ES-I3 (cell line): ENCODE measurements at regions not wholly inside any gene's neighbourhood (a gene's known extent, or its start where the extent isn't known, plus 50 kb on each side); places are given as distances from the start of the nearest gene placed in this dataset.
A peak's percentile ranks its signal among the peaks of the same experiment; 100 is the strongest.

Experiments used
- H3K36me3 ChIP-seq: 2 replicates; pipeline ENCODE4 v1.6.1; 2013; ENCODE audit warnings: mild to moderate bottlenecking, low read length, control low read depth, moderate library complexity; ENCODE audit not compliant: insufficient read depth
- H3K4me1 ChIP-seq: 2 replicates; pipeline ENCODE4 v1.6.1; 2013; ENCODE audit warnings: mild to moderate bottlenecking, control low read depth, low read length; ENCODE audit not compliant: insufficient read depth
- H3K9ac ChIP-seq: 2 replicates; pipeline ENCODE4 v1.6.1; 2013; ENCODE audit warnings: low read depth, mild to moderate bottlenecking, low read length, moderate library complexity
- H3K9me3 ChIP-seq: 2 replicates; pipeline ENCODE4 v1.6.1; 2013; ENCODE audit warnings: mild to moderate bottlenecking, low read length, moderate library complexity; ENCODE audit not compliant: control insufficient read depth, insufficient read depth

GRCh38 chr6:22825210-22825609, 255.8 kb downstream of the HDGFL1 start:
- no peaks in the 10 kb centered on the region for H3K36me3 ChIP-seq
- H3K4me1 ChIP-seq: peaks cover 16% of the 10 kb centered on the region; the same call in 1 of the 2 replicates
- H3K9ac ChIP-seq: no peak overlapping the region
- H3K9me3 ChIP-seq: no peaks in the 10 kb centered on the region

GRCh38 chr6:22826961-22827360, 257.6 kb downstream of the HDGFL1 start:
- peaks cover 16% of the 10 kb centered on the region; the same call in 1 of the 2 replicates for H3K4me1 ChIP-seq
- no peaks in the 10 kb centered on the region; the same call in 1 of the 2 replicates for H3K9me3 ChIP-seq
- H3K9ac ChIP-seq: no peak overlapping the region
- no peaks in the 10 kb centered on the region for H3K36me3 ChIP-seq

GRCh38 chr6:22827760-22828159, 258.4 kb downstream of the HDGFL1 start:
- H3K9ac ChIP-seq: no peak overlapping the region
- no peaks in the 10 kb centered on the region for H3K36me3 ChIP-seq
- H3K9me3 ChIP-seq: no peaks in the 10 kb centered on the region; the same call in 1 of the 2 replicates
- peaks cover 16% of the 10 kb centered on the region; the same call in 1 of the 2 replicates for H3K4me1 ChIP-seq

- Histone ChIP-seq H3K9me3 (no peaks in the 10 kb centered on the region; the same call in 1 of the 2 replicates), H3K9ac (peak overlapping the region; percentile 29; the same call in 1 of the 2 replicates), H3K36me3 (no peaks in the 10 kb centered on the region), H3K4me1 (peaks cover 16% of the 10 kb centered on the region; the same call in 1 of the 2 replicates)
Observed at GRCh38 chr6:22828179-22829062, 259.1 kb downstream of the HDGFL1 start.

GRCh38 chr6:22829070-22829469, 259.7 kb downstream of the HDGFL1 start:
- Histone ChIP-seq H3K36me3 (no peaks in the 10 kb centered on the region), H3K9me3 (no peaks in the 10 kb centered on the region; the same call in 1 of the 2 replicates), H3K4me1 (peaks cover 16% of the 10 kb centered on the region; the same call in 1 of the 2 replicates), H3K9ac (no peak overlapping the region)

- Histone ChIP-seq H3K4me1 (peaks cover 16% of the 10 kb centered on the region; the same call in 1 of the 2 replicates), H3K9ac (no peak overlapping the region), H3K9me3 (no peaks in the 10 kb centered on the region; the same call in 1 of the 2 replicates), H3K36me3 (no peaks in the 10 kb centered on the region)
Observed at GRCh38 chr6:22830463-22830862, 261.1 kb downstream of the HDGFL1 start.

- H3K4me1 ChIP-seq: 0 out of 2 replicates have a peak, but pooled peaks cover 2% of the 10 kb centered on the region
- H3K9ac ChIP-seq: no peak overlapping the region
- H3K9me3 ChIP-seq: peaks cover 4% of the 10 kb centered on the region
- no peaks in the 10 kb centered on the region for H3K36me3 ChIP-seq
Observed at GRCh38 chr6:22833191-22833590, 263.8 kb downstream of the HDGFL1 start.

GRCh38 chr6:22838345-22838744, 269.0 kb downstream of the HDGFL1 start:
- Histone ChIP-seq H3K4me1 (no peaks in the 10 kb centered on the region), H3K36me3 (no peaks in the 10 kb centered on the region), H3K9me3 (peaks cover 32% of the 10 kb centered on the region), H3K9ac (no peak overlapping the region)

GRCh38 chr6:22845467-22845866, 276.1 kb downstream of the HDGFL1 start:
- Histone ChIP-seq H3K9ac (no peak overlapping the region; the same call in 1 of the 2 replicates), H3K9me3 (peaks cover 22% of the 10 kb centered on the region), H3K4me1 (no peaks in the 10 kb centered on the region), H3K36me3 (peaks cover 2% of the 10 kb centered on the region; the same call in 1 of the 2 replicates)

GRCh38 chr6:22848121-22848520, 278.8 kb downstream of the HDGFL1 start:
- Histone ChIP-seq H3K9ac (no peak overlapping the region), H3K9me3 (peaks cover 9% of the 10 kb centered on the region), H3K36me3 (peaks cover 2% of the 10 kb centered on the region; the same call in 1 of the 2 replicates), H3K4me1 (no peaks in the 10 kb centered on the region)

GRCh38 chr6:22849921-22850320, 280.6 kb downstream of the HDGFL1 start:
- H3K4me1 ChIP-seq: no peaks in the 10 kb centered on the region
- H3K9me3 ChIP-seq: peaks cover 6% of the 10 kb centered on the region; the same call in 1 of the 2 replicates
- H3K36me3 ChIP-seq: peaks cover 2% of the 10 kb centered on the region; the same call in 1 of the 2 replicates
- no peak overlapping the region for H3K9ac ChIP-seq

- H3K36me3 ChIP-seq: peaks cover 2% of the 10 kb centered on the region; the same call in 1 of the 2 replicates
- peaks cover 5% of the 10 kb centered on the region; the same call in 1 of the 2 replicates for H3K9me3 ChIP-seq
- H3K4me1 ChIP-seq: no peaks in the 10 kb centered on the region
- H3K9ac ChIP-seq: no peak overlapping the region
Observed at GRCh38 chr6:22852101-22852500, 282.7 kb downstream of the HDGFL1 start.

GRCh38 chr6:22873513-22874136, 304.3 kb downstream of the HDGFL1 start:
- peaks cover 3% of the 10 kb centered on the region for H3K36me3 ChIP-seq
- peaks cover 7% of the 10 kb centered on the region; the same call in 1 of the 2 replicates for H3K9me3 ChIP-seq
- H3K9ac ChIP-seq: no peak overlapping the region
- peaks cover 19% of the 10 kb centered on the region for H3K4me1 ChIP-seq

GRCh38 chr6:22875845-22876244, 306.5 kb downstream of the HDGFL1 start:
- H3K9ac ChIP-seq: no peak overlapping the region
- H3K36me3 ChIP-seq: peaks cover 3% of the 10 kb centered on the region
- H3K4me1 ChIP-seq: peaks cover 30% of the 10 kb centered on the region
- H3K9me3 ChIP-seq: peaks cover 7% of the 10 kb centered on the region; the same call in 1 of the 2 replicates
